Lung microvascular endothelial cell (primary cell): ENCODE measurements at regions not wholly inside any gene's neighbourhood (a gene's known extent, or its start where the extent isn't known, plus 50 kb on each side); places are given as distances from the start of the nearest gene placed in this dataset.

ENCODE experiments used
- DNase-seq, 2 donors: peaks; one replicate each; pipeline versions ENCODE4 v3.0.0 to v3.0.0-alpha.2; 2010; ENCODE audit warnings: low read depth in 2 of 2

DNA sequence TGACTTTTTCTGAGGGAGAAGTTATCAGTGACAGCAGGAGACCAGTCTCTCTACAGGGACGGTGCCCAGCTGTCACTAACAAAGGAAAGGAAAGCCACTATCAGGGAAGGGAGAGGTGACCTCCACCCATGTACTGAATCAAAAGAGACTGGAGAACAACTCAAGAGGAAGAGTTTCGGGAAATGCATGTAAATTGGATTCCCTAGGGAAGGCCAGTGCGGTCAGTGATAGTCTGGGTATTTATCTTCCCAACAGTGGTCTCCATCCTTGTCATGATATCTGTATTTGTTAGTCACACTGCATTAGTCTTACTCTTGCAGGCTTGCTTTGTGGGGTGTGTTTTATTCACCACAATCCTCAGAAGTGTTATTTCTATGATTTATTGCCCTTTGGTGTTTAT is 193.4 kb upstream of the KIRREL3 start:
- DNase-seq = no peak

- DNase-seq = no peak
These were observed 191.1 kb upstream of the KIRREL3 start for GRCh38 chr11:127191689-127192088.

DNA sequence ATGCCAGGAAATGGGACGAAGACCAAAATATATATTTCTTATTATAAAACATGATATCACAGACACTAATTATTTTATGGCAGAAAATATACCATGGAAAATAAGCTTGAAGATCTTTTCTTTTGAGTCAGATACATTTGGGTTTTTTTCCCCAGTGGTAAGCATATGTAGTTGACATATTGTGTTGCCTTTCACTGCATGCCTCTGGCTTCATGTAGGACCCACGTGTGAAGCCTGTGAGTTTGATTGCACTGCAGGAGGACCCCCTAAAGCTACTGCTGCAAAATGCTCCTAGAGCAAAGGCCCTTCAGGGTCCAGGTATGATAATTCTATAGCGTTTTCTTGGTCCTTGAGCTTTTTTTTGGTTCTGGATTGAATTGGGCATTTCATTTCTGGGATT is 190.7 kb upstream of the KIRREL3 start:
- DNase-seq = no peak

GRCh38 chr11:127182586-127183203 is 182.1 kb upstream of the KIRREL3 start:
- DNase-seq = no peak

DNA sequence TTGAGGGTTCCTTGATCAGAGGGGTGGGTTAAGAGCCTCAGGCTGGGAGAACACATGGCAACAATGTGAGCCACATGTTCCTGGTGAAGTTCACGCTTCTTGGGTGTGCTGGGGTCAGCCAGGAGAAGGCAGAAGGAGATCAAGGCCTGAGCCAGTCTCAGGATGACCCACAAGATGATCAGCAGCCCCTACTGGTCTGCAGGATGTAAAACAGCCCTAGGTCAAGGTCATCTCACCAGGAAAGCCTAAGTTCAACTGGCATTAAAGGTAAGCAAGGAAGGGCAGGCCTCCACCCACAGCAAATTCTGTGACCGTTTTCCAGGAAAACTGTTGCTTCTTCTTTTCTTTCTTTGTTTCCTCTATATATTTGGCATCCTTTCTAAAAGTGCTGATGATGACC is 156.7 kb upstream of the KIRREL3 start:
- DNase-seq = no peak

DNA sequence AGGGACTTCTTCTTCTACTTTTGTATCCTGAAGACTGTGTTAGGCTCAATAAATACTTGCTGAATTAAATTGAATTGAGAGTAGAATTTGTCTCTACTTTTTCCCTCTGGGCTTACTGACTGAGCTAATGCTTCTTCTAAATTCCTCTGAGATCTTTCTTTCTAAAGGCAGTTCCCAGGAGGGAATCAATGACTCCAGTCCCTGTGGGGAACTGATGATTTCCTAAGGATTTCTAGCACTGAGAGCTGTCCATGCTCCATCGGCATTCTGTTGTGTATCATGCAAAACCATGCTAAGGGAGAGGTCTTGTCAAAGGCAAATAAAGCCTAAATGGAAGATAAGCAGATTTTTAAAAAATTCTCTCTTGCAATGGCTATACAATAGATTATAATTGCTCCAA is 148.8 kb upstream of the KIRREL3 start:
- no peak for DNase-seq

DNA sequence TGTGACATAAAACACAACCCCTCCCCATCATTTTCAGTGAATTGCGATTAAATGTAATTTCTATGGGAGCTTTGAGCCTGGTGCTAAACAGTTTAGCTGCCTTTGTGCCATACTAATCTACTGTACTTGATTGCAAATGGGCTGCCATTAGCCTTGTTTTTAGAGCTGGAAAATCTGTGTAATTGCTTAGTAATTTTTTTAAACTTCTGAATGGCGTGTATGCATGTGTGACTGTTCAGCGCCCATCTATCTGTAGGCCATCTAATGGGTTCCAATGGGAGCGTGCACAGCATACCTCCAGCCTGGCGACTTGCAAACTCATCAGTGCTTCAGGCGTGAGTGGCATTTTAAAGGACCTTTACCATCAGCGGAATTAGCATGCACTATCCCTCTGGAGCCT is 142.7 kb upstream of the KIRREL3 start:
- no peak for DNase-seq

DNA sequence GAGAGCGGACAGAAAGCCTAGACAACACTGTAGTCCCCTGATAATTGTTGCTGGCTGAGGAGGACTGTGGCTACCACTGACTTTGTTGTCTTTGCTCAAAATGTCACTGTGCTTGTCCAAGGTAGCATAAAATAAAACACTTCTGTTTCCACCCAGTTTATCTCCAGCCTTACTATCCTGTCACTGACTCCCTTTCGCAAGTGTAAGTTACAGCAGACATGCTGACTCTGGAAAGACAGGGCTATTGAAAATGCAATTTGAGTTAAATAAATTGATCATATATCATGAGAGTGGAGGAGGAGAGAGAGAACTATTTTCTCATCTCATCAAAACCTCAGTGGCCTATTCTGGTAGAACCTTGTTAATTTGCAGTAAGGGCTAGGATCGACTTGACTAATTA is 138.0 kb upstream of the KIRREL3 start:
- no peak for DNase-seq

DNA sequence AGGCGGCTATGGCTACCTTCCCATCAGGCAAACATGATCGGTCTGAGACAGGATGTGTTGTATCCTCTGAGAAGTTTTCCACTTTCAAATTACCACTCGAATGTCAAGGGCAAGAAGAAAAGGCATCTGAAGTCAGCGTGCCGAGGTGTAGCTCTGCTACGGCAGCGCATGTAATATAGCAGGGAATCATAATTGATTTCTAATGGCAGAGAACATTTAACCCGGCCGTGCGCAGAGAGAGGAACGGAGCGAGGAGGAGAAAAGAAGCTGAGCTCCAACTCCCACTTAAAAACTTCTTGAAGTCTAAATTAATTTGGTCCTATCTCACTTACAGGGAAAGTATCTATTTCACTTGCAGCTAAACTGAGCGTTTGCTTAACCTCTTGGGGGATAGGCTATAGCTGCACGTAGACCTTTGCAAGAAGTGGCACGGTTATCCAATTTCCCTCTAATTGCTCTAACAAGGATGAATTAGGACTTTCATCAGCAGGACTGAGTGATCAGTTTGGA is 137.3 kb upstream of the KIRREL3 start:
- no peak for DNase-seq

- no peak for DNase-seq
These were observed 135.9 kb upstream of the KIRREL3 start for GRCh38 chr11:127136438-127136837.

DNA sequence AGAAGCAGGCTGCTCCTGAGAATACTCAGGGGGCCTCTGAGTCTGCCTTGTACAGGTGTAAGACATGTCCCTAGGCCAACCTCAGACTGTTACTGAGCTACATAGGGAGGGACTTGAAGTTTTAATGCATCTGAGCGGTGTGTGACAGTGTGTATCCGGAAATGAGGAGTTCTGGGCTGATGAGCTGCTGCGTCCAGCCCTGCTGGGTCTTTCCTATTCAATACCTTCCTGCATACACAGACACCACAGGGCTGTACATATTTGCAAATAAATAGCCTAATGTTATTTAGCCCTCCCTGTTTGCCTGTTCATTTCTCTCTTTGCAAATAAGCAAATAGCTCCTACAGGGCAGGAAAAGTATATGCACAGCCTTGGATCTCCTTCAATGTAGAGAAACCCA is 134.7 kb upstream of the KIRREL3 start:
- DNase-seq = no peak

GRCh38 chr11:127133061-127133460 is 132.5 kb upstream of the KIRREL3 start:
- no peak for DNase-seq

- no peak for DNase-seq
These were observed 129.8 kb upstream of the KIRREL3 start for GRCh38 chr11:127130321-127130720.

DNA sequence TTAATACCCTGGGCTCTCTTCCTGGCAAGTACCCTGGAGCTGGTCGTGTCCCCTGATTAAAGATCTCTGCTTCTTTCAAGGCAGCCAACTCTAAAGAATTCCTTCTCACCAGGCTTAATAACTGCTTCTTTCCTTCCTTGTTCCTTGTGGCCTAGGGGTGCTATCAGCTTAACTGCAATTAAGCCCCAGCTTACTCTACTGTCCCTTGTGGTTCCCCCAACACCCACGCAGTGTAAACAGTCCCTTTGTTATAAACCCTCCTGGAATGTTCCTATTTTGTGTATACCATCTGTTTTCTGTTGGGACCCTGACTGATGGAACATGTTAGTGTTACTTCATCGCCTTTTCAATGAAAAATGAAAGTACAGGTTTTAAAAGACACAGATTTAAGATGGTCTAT is 126.4 kb upstream of the KIRREL3 start:
- no peak for DNase-seq

DNA sequence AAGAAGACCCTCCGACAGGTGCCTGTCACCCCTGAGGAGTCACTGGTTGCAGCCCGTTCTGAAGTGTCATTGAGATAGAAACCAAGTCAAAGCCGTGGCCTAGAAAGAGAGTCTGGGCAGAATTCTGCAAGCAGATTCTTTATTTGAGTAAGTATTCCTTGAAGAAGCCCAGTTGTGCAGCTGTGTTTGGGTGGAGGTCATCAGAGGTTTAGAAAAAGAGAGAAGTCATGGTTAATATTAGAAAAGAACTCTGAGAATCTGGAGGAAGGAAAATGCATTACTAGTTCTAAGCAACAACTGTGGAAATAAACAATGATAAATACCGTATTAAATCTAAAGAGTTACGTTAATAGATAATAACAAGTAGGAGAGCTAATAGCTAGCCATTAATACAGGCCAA is 118.8 kb upstream of the KIRREL3 start:
- DNase-seq = no peak

- DNase-seq = no peak
These were observed 118.2 kb upstream of the KIRREL3 start for GRCh38 chr11:127118811-127119210.

DNA sequence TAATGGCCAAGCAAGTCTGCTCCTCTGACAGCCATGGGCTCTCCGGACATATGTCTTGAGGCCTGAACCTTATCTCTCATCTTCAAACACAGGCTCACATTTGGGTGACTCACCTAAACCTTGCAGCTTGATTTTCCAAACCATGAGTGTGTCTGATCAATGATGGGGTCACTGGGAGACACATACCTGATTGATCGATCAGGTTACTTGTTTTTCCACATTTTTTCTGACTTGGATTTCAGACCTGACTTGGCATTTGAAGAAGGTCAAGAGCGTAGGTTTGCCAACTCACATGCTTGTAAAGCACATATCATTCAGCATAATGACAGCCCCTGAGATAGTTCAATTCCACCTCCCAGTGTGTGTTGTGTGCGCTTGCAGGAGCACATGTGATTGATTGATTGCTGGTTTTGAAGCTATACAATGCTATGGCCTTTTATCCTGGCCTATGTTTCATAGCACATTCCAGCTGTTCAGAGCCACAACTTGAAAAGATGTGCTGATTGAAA is 116.7 kb upstream of the KIRREL3 start:
- no peak for DNase-seq

DNA sequence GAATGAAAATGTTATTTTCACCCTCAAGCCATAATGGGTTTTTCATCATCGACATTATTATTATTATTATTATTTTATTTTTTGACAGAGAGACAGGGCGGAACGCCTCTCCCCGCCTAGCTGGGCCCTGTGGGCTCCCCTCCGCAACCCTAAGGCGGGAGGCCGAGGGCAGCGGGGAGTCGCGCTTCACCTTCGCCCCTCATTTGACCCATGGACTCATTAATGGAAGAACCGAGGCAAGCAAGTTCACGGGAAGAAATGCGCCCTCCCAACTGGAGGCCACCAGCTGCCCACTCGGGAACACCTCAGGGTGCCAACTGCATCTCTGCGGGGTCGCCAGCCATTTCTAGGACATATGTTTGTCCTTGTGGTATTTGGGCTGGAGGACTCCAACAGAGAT is 115.3 kb upstream of the KIRREL3 start:
- DNase-seq = no peak

GRCh38 chr11:127114035-127114434 is 113.5 kb upstream of the KIRREL3 start:
- DNase-seq = no peak

- no peak for DNase-seq
These were observed 110.0 kb upstream of the KIRREL3 start for GRCh38 chr11:127110542-127110941.

DNA sequence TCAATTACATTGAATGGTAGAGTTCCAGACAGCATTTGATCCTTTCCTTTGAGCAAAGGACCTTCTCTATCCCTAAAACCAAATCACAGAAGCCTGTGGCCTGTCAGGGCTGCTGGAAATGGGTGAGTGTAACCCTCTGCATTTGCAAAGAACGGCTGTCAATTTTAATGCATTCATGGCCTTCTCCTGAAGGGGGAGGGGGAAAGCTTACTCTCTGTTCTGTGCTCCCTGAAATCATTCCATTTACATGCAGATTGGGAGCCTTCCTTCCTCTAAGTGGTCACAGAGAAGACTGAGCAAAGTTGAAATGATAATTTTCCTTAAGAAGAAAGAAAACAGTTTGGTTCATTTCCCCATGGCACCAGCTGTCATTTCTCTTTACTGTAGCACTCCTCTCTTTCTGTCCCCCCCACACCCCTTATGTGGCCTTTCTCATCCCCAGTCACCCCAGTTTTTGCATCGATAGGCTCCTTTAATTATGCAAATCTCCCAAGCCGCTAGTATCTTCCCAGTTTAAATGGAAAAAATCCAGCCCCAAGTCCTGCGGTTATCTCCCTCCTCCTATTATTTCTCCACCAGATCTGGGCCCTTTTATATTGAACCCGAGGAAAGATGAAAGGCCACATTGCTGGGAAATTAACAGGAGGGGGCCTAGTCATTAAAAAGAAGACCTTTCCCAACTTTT is 109.4 kb upstream of the KIRREL3 start:
- no peak for DNase-seq

DNA sequence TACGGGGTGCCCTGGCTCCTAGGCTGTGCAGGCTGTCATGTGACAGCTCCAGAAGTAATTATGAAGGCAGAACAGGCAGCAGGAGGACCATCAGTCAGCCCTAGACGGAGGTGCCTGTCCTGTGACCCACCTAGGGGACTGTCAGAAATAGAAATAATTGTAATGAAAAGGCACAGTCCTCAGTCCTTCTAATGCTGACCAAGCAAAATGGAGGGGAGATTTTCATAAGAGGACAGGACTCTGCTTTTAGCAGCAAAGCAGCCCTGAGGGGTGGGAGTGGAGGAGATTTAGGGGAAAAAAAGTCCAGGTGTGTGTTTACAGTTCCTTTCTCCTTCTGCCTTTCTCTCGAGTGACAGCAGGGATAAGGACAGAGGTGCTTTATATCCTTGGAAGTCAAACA is 108.3 kb upstream of the KIRREL3 start:
- DNase-seq = no peak

DNA sequence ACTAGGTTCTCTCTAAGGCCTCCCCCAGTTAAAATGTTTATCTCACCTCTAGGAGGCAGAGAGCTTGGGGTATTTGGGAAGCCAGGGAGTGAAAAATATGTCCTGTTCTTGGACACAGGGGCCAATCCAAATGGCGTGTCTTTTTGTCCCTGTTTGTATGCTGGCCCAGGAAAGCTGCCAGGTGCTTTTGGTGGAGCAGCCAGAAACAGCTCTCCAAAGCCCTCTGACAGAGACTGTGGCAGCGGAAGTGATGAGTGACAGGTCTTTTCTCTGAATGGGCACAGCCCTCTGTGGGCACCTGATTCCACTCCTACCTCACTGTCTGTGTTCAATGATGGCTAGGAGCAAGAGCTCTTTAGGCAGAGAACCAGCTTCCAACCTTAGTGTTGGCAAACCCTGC is 106.4 kb upstream of the KIRREL3 start:
- DNase-seq = no peak
